ENCODE measurements at regions not wholly inside any gene's neighbourhood (a gene's known extent, or its start where the extent isn't known, plus 50 kb on each side); places are given as distances from the start of the nearest gene placed in this dataset.

DNA sequence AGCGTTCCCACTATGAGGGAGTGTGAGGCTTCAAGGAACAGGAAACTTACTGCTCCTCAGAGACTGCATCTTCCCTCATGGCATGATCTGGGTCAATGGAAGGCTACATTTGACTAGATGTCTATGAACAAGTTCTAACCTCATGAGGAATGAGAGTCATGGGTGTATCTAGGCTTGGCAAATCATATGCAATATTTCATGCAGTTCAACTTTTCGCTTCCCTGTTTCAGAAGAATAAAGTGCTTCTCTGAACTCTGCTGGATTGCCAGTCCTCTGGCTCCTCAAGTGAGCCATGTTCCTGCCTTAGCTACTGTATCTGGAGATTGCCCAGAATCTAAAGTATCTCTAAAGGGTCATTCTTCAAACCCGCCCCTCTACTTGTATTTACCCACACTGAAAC lies 54.3 kb upstream of the SEMA3A start:
- no peak for TF ChIP-seq CTCF (conservative IDR thresholded peaks at IDR 0.05; ENCODE audit: low read length)
- no peak for TF ChIP-seq EZH2phosphoT487 (IDR thresholded peaks at IDR 0.05; ENCODE audit: borderline replicate concordance, low read depth, low read length)
